ENCODE measurements at regions not wholly inside any gene's neighbourhood (a gene's known extent, or its start where the extent isn't known, plus 50 kb on each side); places are given as distances from the start of the nearest gene placed in this dataset.

GRCh38 chr3:170764017-170764416, 106.0 kb downstream of the RPL22L1 start:
- TF ChIP-seq CTCF (IDR thresholded peaks at IDR 0.05; ENCODE audit: insufficient read depth, low read length, poor library complexity, severe bottlenecking) (no peak), EZH2phosphoT487 (conservative IDR thresholded peaks at IDR 0.05; ENCODE audit: low read length) (no peak)

All from SU-DHL-6 (cell line).